ENCODE measurements at regions not wholly inside any gene's neighbourhood (a gene's known extent, or its start where the extent isn't known, plus 50 kb on each side); places are given as distances from the start of the nearest gene placed in this dataset.

DNA sequence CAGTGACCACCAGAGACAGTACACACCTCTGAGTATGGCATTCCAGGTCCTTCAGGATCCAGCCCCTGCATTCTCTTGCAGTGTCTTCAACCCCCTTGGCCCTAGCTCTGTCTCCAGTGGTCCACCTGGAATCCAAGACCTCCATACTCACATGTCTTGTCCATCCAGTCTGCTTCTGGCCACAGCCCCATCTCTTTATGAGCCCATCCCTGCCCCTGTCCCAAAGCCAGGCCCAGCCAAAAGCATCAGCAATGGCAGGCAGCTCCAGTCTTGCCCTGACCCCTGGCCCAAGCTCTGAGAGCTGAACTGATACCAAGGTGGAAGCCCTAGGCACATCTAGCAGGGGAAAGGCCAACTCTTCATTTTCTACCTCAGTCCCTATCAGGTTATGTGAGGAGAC, 119.6 kb upstream of the PTPRT start:
- TF ChIP-seq, protein P1, sequence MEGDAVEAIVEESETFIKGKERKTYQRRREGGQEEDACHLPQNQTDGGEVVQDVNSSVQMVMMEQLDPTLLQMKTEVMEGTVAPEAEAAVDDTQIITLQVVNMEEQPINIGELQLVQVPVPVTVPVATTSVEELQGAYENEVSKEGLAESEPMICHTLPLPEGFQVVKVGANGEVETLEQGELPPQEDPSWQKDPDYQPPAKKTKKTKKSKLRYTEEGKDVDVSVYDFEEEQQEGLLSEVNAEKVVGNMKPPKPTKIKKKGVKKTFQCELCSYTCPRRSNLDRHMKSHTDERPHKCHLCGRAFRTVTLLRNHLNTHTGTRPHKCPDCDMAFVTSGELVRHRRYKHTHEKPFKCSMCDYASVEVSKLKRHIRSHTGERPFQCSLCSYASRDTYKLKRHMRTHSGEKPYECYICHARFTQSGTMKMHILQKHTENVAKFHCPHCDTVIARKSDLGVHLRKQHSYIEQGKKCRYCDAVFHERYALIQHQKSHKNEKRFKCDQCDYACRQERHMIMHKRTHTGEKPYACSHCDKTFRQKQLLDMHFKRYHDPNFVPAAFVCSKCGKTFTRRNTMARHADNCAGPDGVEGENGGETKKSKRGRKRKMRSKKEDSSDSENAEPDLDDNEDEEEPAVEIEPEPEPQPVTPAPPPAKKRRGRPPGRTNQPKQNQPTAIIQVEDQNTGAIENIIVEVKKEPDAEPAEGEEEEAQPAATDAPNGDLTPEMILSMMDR (conservative IDR thresholded peaks at IDR 0.05; ENCODE audit: low read depth, low read length), result no peak
- TF ChIP-seq EZH2 (IDR thresholded peaks at IDR 0.05; ENCODE audit: borderline replicate concordance, low read depth, low read length, poor library complexity, severe bottlenecking), result no peak
